Right lobe of liver (tissue), 4 donors: ENCODE measurements at regions not wholly inside any gene's neighbourhood (a gene's known extent, or its start where the extent isn't known, plus 50 kb on each side); places are given as distances from the start of the nearest gene placed in this dataset.

ENCODE experiments used
- POLR2A ChIP-seq: fragments of 450-650 bp; IDR thresholded peaks from one replicate; pipeline ENCODE4 v1.6.1; 2017; ENCODE audit warnings: antibody characterized with exemption, mild to moderate bottlenecking
- TF ChIP-seq, protein P1 (sequence below), 4 donors: fragments of 200-600 bp in 3 of 4; fragments of 450-650 bp in 1 of 4; IDR thresholded peaks; one replicate each; pipeline versions ENCODE4 v1.5.1 to v1.8.0; 2016 to 2022; ENCODE audit warnings: antibody characterized with exemption in 4 of 4, mild to moderate bottlenecking in 2 of 4
- donor health status: DM: no; HTN: no; CAD: no.
- donor health status: DM: no; HTN: no; CAD: no.
- donor health status: DM: no; HTN: yes; CAD: no.

DNA sequence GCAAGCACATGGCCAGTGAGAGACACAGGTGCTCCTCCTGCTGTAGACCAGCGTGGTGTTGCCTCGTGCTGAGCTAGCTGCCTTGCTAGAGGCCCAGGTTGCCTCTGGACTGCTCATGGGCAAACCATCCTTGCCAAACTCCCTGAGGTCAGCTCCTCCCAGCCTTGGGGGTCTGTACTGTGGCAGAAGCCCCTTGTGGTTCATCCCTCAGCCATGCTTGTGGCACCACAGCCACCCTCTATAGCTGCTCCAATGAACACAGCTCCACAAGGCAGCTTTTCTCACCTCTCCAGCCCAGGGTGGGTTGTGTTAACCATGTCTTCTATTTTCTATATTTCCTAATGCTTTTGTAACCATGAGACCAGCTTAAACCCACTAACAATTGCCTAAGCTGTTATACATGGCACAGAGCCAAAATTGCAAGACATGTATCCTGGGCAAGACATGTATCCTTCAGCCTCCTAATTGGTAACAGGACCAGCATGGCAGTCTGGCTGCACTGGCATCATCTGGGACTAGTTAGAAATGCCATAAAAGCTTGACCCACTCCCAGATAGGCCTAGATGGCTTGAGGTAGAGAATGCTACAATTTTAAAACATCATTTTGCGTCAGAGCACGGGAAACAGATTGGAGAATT is 183.1 kb upstream of the S1PR3 start:
- TF ChIP-seq, protein P1, sequence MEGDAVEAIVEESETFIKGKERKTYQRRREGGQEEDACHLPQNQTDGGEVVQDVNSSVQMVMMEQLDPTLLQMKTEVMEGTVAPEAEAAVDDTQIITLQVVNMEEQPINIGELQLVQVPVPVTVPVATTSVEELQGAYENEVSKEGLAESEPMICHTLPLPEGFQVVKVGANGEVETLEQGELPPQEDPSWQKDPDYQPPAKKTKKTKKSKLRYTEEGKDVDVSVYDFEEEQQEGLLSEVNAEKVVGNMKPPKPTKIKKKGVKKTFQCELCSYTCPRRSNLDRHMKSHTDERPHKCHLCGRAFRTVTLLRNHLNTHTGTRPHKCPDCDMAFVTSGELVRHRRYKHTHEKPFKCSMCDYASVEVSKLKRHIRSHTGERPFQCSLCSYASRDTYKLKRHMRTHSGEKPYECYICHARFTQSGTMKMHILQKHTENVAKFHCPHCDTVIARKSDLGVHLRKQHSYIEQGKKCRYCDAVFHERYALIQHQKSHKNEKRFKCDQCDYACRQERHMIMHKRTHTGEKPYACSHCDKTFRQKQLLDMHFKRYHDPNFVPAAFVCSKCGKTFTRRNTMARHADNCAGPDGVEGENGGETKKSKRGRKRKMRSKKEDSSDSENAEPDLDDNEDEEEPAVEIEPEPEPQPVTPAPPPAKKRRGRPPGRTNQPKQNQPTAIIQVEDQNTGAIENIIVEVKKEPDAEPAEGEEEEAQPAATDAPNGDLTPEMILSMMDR (IDR thresholded peaks at IDR 0.05) = no peak
- no peak for TF ChIP-seq POLR2A
